HEK293 (cell line): ENCODE measurements at regions not wholly inside any gene's neighbourhood (a gene's known extent, or its start where the extent isn't known, plus 50 kb on each side); places are given as distances from the start of the nearest gene placed in this dataset.

Experiments used
- CTCF ChIA-PET: fragments of 350-600 bp; formaldehyde crosslinking; extraction: SDS; loops from one replicate; lab custom pipeline; 2021; ENCODE audit warnings: antibody characterized with exemption; lab: Yijun Ruan, JAX
- POLR2A ChIA-PET: fragments of 300-600 bp; formaldehyde crosslinking; extraction: SDS; loops from one replicate; lab custom pipeline; 2020; ENCODE audit warnings: antibody characterized with exemption, inconsistent platforms; lab: Yijun Ruan, JAX
- H3K27ac ChIP-seq: fragments of 200-500 bp; sonication (Bioruptor generic); 2 replicates; pipeline ENCODE4 v1.5.1; 2014; ENCODE audit warnings: low read depth, low read length, control low read depth, inconsistent platforms; ENCODE audit errors: extremely low read depth
- H3K36me3 ChIP-seq, 2 experiments: fragments of 200-500 bp in 1 of 2; sonication (Bioruptor generic) in 1 of 2; 1 replicate in 1 of 2; 2 replicates in 1 of 2; pipeline ENCODE4 v1.5.1; 2014 to 2017; ENCODE audit warnings: inconsistent platforms in 2 of 2, low read length in 2 of 2; ENCODE audit not compliant: control insufficient read depth in 2 of 2, insufficient read depth in 1 of 2
- H3K4me1 ChIP-seq: fragments of 200-500 bp; sonication (Bioruptor generic); 2 replicates; pipeline ENCODE4 v1.5.1; 2014; ENCODE audit warnings: mild to moderate bottlenecking, low read length, inconsistent platforms; ENCODE audit not compliant: control insufficient read depth, insufficient read depth
- H3K4me3 ChIP-seq: 2 replicates; pipeline ENCODE4 v1.5.1; 2011; ENCODE audit warnings: low read depth, mild to moderate bottlenecking, control low read depth, low read length, moderate library complexity
- H3K9me3 ChIP-seq: fragments of 200-500 bp; sonication (Bioruptor generic); 2 replicates; pipeline ENCODE4 v1.5.1; 2014; ENCODE audit warnings: low read depth, low read length, inconsistent platforms; ENCODE audit not compliant: control insufficient read depth, insufficient read depth
- FEZF1 ChIP-seq: fragments of 450-650 bp; formaldehyde crosslinking; IDR thresholded peaks from 2 replicates; pipeline ENCODE4 v1.5.1; 2016; ENCODE audit warnings: missing biosample characterization, missing genetic modification characterization
- GLIS1 ChIP-seq: fragments of 450-650 bp; formaldehyde crosslinking; IDR thresholded peaks from 2 replicates; pipeline ENCODE4 v1.5.1; 2016; ENCODE audit warnings: missing biosample characterization, missing genetic modification characterization
- REST ChIP-seq: fragments of 450-650 bp; formaldehyde crosslinking; IDR thresholded peaks from 2 replicates; pipeline ENCODE4 v1.5.1; 2016; ENCODE audit warnings: missing biosample characterization, missing genetic modification characterization
- SCRT2 ChIP-seq: fragments of 450-650 bp; formaldehyde crosslinking; IDR thresholded peaks from 2 replicates; pipeline ENCODE4 v1.5.1; 2016; ENCODE audit warnings: missing biosample characterization, missing genetic modification characterization
- SETDB1 ChIP-seq: IDR thresholded peaks from one replicate; pipeline ENCODE4 v1.6.1; 2017; ENCODE audit warnings: mild to moderate bottlenecking, low read length, moderate library complexity, mixed read lengths; ENCODE audit not compliant: insufficient read length
- ZBTB44 ChIP-seq: fragments of 450-650 bp; IDR thresholded peaks from 2 replicates; pipeline ENCODE4 v1.5.1; 2018; ENCODE audit warnings: missing biosample characterization, mild to moderate bottlenecking, missing genetic modification characterization
- ZBTB8A ChIP-seq: fragments of 450-650 bp; formaldehyde crosslinking; IDR thresholded peaks from 2 replicates; pipeline ENCODE4 v1.5.1; 2016; ENCODE audit warnings: missing biosample characterization, missing genetic modification characterization
- ZFP3 ChIP-seq: fragments of 450-650 bp; formaldehyde crosslinking; IDR thresholded peaks from 2 replicates; pipeline ENCODE4 v1.5.1; 2016; ENCODE audit warnings: low read depth, missing biosample characterization, missing genetic modification characterization
- ZNF10 ChIP-seq: fragments of 450-650 bp; formaldehyde crosslinking; IDR thresholded peaks from 2 replicates; pipeline ENCODE4 v1.5.1; 2017; ENCODE audit warnings: missing biosample characterization, missing genetic modification characterization
- ZNF114 ChIP-seq: fragments of 450-650 bp; formaldehyde crosslinking; IDR thresholded peaks from 2 replicates; pipeline ENCODE4 v1.5.0; 2017; ENCODE audit warnings: missing biosample characterization, missing genetic modification characterization
- ZNF18 ChIP-seq: fragments of 450-650 bp; formaldehyde crosslinking; IDR thresholded peaks from 2 replicates; pipeline ENCODE4 v1.5.1; 2016; ENCODE audit warnings: missing biosample characterization, missing genetic modification characterization
- ZNF2 ChIP-seq: fragments of 450-650 bp; formaldehyde crosslinking; IDR thresholded peaks from 2 replicates; pipeline ENCODE4 v1.5.1; 2016; ENCODE audit warnings: missing biosample characterization, missing genetic modification characterization
- ZNF26 ChIP-seq: fragments of 450-650 bp; formaldehyde crosslinking; IDR thresholded peaks from 2 replicates; pipeline ENCODE4 v1.5.1; 2016; ENCODE audit warnings: missing biosample characterization, missing genetic modification characterization
- ZNF274 ChIP-seq, 2 experiments: fragments of 200-500 bp in 1 of 2; fragments of 450-650 bp in 1 of 2; sonication (Bioruptor generic) in 1 of 2; formaldehyde crosslinking in 1 of 2; IDR thresholded peaks; 2 replicates each; pipeline versions ENCODE4 v1.5.1 to v1.6.1; 2014 to 2016; ENCODE audit warnings: borderline replicate concordance in 1 of 2, inconsistent platforms in 1 of 2, low read length in 1 of 2, missing biosample characterization in 1 of 2, missing genetic modification characterization in 1 of 2
- ZNF416 ChIP-seq: fragments of 450-650 bp; formaldehyde crosslinking; IDR thresholded peaks from 2 replicates; pipeline ENCODE4 v1.5.1; 2016; ENCODE audit warnings: missing biosample characterization, missing genetic modification characterization
- ZNF423 ChIP-seq: fragments of 450-650 bp; formaldehyde crosslinking; IDR thresholded peaks from 2 replicates; pipeline ENCODE4 v1.5.1; 2016; ENCODE audit warnings: missing biosample characterization, missing genetic modification characterization
- ZNF544 ChIP-seq: fragments of 450-650 bp; formaldehyde crosslinking; IDR thresholded peaks from 2 replicates; pipeline ENCODE4 v1.5.0; 2017; ENCODE audit warnings: missing biosample characterization, missing genetic modification characterization
- ZNF548 ChIP-seq: fragments of 450-650 bp; formaldehyde crosslinking; IDR thresholded peaks from 2 replicates; pipeline ENCODE4 v1.5.1; 2016; ENCODE audit warnings: missing biosample characterization, missing genetic modification characterization
- ZNF549 ChIP-seq: fragments of 450-650 bp; IDR thresholded peaks from 2 replicates; pipeline ENCODE4 v1.5.1; 2018; ENCODE audit warnings: missing biosample characterization, missing genetic modification characterization, mild to moderate bottlenecking, inconsistent platforms, moderate library complexity
- ZNF585B ChIP-seq: fragments of 450-650 bp; formaldehyde crosslinking; IDR thresholded peaks from 2 replicates; pipeline ENCODE4 v1.5.1; 2016; ENCODE audit warnings: missing biosample characterization, missing genetic modification characterization
- ZNF629 ChIP-seq: fragments of 450-650 bp; formaldehyde crosslinking; IDR thresholded peaks from 2 replicates; pipeline ENCODE4 v1.5.1; 2017; ENCODE audit warnings: missing biosample characterization, missing genetic modification characterization
- ZNF785 ChIP-seq: fragments of 450-650 bp; formaldehyde crosslinking; IDR thresholded peaks from 2 replicates; pipeline ENCODE4 v1.5.1; 2016; ENCODE audit warnings: missing biosample characterization, missing genetic modification characterization
- ZSCAN18 ChIP-seq: fragments of 450-650 bp; formaldehyde crosslinking; IDR thresholded peaks from 2 replicates; pipeline ENCODE4 v1.5.1; 2016; ENCODE audit warnings: missing biosample characterization, missing genetic modification characterization
- ZSCAN30 ChIP-seq: fragments of 450-650 bp; IDR thresholded peaks from 2 replicates; pipeline ENCODE4 v1.5.1; 2018; ENCODE audit warnings: missing biosample characterization, mild to moderate bottlenecking, missing genetic modification characterization, moderate library complexity

- ChIA-PET CTCF (no interaction called here), POLR2A (no interaction called here)
- H3K4me1 ChIP-seq = no peaks in the 10 kb centered on the region
- no peak overlapping the region for H3K4me3 ChIP-seq
- H3K9me3 ChIP-seq = no peaks in the 10 kb centered on the region
- TF ChIP-seq ZNF423 (tag by site-specific recombination) (no peak), ZNF548 (tag by site-specific recombination) (no peak), SCRT2 (tag by site-specific recombination) (no peak), ZFP3 (tag by site-specific recombination) (no peak), SETDB1 (no peak), ZNF114 (tag by site-specific recombination) (no peak), ZNF10 (tag by site-specific recombination) (no peak), ZNF785 (tag by site-specific recombination) (no peak), ZNF629 (tag by site-specific recombination) (no peak), ZNF549 (tag by site-specific recombination) (no peak), REST (tag by site-specific recombination) (no peak), ZNF274 (IDR thresholded peaks at IDR 0.05; ENCODE audit: low read length) (no peak), ZNF274 (tag by site-specific recombination; IDR thresholded peaks at IDR 0.05; ENCODE audit: borderline replicate concordance) (no peak), GLIS1 (tag by site-specific recombination) (no peak)
- H3K27ac ChIP-seq = no peak overlapping the region
- H3K36me3 ChIP-seq = no peaks in the 10 kb centered on the region
These were observed 364.6 kb downstream of the DMRT2 start for GRCh38 chr9:1414711-1415131.

GRCh38 chr9:1415146-1415545 lies 365.0 kb downstream of the DMRT2 start:
- no peak for TF ChIP-seq ZNF18
- Histone ChIP-seq H3K27ac (no peak overlapping the region), H3K9me3 (no peaks in the 10 kb centered on the region), H3K36me3 (no peaks in the 10 kb centered on the region), H3K4me1 (no peaks in the 10 kb centered on the region), H3K4me3 (no peak overlapping the region)
- CTCF ChIA-PET = interaction anchor here (0.6 kb wide), 1 partner anchor 183 kb away, joined by 3 read pairs; no protein-coding TSS in a partner anchor
- POLR2A ChIA-PET = no interaction called here

GRCh38 chr9:1416261-1416660 lies 366.1 kb downstream of the DMRT2 start:
- CTCF ChIA-PET = no interaction called here
- POLR2A ChIA-PET = no interaction called here
- H3K27ac ChIP-seq = no peak overlapping the region
- TF ChIP-seq ZNF26 (tag by site-specific recombination) (no peak), ZBTB8A (no peak), ZNF416 (tag by site-specific recombination) (no peak), ZBTB44 (tag by site-specific recombination) (no peak), ZSCAN30 (tag by site-specific recombination) (no peak), ZNF2 (tag by site-specific recombination) (no peak), FEZF1 (tag by site-specific recombination) (no peak), ZNF544 (tag by site-specific recombination) (no peak), ZNF585B (no peak), ZSCAN18 (tag by site-specific recombination) (no peak)

More at GRCh38 chr9:1416261-1416660, 366.1 kb downstream of the DMRT2 start:
- no peaks in the 10 kb centered on the region for H3K9me3 ChIP-seq
- H3K4me3 ChIP-seq = no peak overlapping the region
- H3K36me3 ChIP-seq = no peaks in the 10 kb centered on the region
- H3K4me1 ChIP-seq = no peaks in the 10 kb centered on the region
